ENCODE measurements at regions not wholly inside any gene's neighbourhood (a gene's known extent, or its start where the extent isn't known, plus 50 kb on each side); places are given as distances from the start of the nearest gene placed in this dataset.

DNA sequence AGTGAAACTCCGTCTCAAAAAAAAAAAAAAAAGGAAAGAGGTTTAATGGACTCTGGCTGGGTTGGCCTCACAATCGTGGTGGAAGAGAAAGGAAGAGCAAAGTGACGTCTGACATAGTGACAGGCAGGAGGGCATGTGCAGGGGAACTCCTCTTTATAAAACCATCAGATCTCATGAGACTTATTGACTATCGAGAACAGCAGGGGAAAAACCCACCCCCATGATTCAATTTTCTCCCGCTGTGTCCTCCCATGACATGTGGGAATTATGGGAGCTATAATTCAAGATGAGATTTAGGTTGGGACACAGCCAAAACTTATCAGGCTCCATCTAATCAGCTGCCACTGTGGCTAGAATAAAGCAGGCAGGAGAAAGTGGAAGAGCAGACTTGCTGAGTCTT lies 610.4 kb upstream of the NUDT12 start:
- H3K4ac ChIP-seq (ENCODE audit: low read depth, low read length) = no peak overlapping the region
- no peak overlapping the region for H3K18ac ChIP-seq (ENCODE audit: insufficient read length, low read depth, low read length)
- TF ChIP-seq, protein P1, sequence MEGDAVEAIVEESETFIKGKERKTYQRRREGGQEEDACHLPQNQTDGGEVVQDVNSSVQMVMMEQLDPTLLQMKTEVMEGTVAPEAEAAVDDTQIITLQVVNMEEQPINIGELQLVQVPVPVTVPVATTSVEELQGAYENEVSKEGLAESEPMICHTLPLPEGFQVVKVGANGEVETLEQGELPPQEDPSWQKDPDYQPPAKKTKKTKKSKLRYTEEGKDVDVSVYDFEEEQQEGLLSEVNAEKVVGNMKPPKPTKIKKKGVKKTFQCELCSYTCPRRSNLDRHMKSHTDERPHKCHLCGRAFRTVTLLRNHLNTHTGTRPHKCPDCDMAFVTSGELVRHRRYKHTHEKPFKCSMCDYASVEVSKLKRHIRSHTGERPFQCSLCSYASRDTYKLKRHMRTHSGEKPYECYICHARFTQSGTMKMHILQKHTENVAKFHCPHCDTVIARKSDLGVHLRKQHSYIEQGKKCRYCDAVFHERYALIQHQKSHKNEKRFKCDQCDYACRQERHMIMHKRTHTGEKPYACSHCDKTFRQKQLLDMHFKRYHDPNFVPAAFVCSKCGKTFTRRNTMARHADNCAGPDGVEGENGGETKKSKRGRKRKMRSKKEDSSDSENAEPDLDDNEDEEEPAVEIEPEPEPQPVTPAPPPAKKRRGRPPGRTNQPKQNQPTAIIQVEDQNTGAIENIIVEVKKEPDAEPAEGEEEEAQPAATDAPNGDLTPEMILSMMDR (conservative IDR thresholded peaks at IDR 0.05) = no peak
- H2BK15ac ChIP-seq (ENCODE audit: low read depth, low read length) = no peak overlapping the region
- no peak overlapping the region for H2AK5ac ChIP-seq (ENCODE audit: insufficient read length, low read length)
- H3K56ac ChIP-seq (ENCODE audit: insufficient read length, low read depth, low read length) = no peak overlapping the region
- H3K27ac ChIP-seq (ENCODE audit: insufficient read length, low read depth, low read length) = no peak overlapping the region
- H3K9me3 ChIP-seq (ENCODE audit: control insufficient read depth, low read depth, low read length) = no peaks in the 10 kb centered on the region
- Mint-ChIP-seq H3K27ac (peak overlapping the region in 1 of 3 experiments; percentile 86; a peak in 1 of 7 replicates), H3K36me3 (ENCODE audit: insufficient read depth in 1 of 3, low read depth in 3 of 3) (peaks cover 0 to under 1% (median 0%) of the 10 kb centered on the region in 3 experiments; a peak in 1 of 7 replicates), H3K4me3 (no peak overlapping the region), H3K4me1 (no peaks in the 10 kb centered on the region), H3K27me3 (ENCODE audit: low read depth) (no peaks in the 10 kb centered on the region; the same call in 1 of the 2 replicates), H3K9me3 (peaks cover 0 to under 1% of the 10 kb centered on the region in 2 experiments; a peak in 2 of 5 replicates)
- H2AFZ ChIP-seq (ENCODE audit: low read length) = no peak overlapping the region
- H2BK120ac ChIP-seq (ENCODE audit: low read depth, low read length, poor library complexity, severe bottlenecking) = no peak overlapping the region
- H4K5ac ChIP-seq (ENCODE audit: insufficient read length, low read depth, low read length) = no peak overlapping the region
- H3K79me2 ChIP-seq (ENCODE audit: insufficient read depth, low read length) = no peaks in the 10 kb centered on the region
- H3K23ac ChIP-seq (ENCODE audit: insufficient read length, low read depth, low read length) = no peak overlapping the region
- no peak overlapping the region for H4K91ac ChIP-seq (ENCODE audit: insufficient read length, low read depth, low read length)
- no peak overlapping the region for H4K8ac ChIP-seq (replicated peaks; ENCODE audit: insufficient read length, low read depth, low read length)
- no peaks in the 10 kb centered on the region for H4K20me1 ChIP-seq (ENCODE audit: control insufficient read depth, insufficient read depth, insufficient read length)
- no peak overlapping the region for H3K4me2 ChIP-seq (ENCODE audit: insufficient read depth, insufficient read length, low read length)
- no peak overlapping the region for H3K9ac ChIP-seq (ENCODE audit: extremely low read depth, insufficient read length, low read length)
- no peaks in the 10 kb centered on the region for H3K4me1 ChIP-seq (ENCODE audit: insufficient read depth, low read length)
- no peak overlapping the region for H2BK5ac ChIP-seq (ENCODE audit: insufficient read length, low read length)
- no peak overlapping the region for H2BK12ac ChIP-seq (ENCODE audit: insufficient read length, low read depth, low read length)
- no peak for DNase-seq
- WGBS (ENCODE audit: extremely low coverage, insufficient read length, low lambda C conversion rate) = no CpG with 5 or more reads among the region's 5 CpGs
- H3K79me1 ChIP-seq (ENCODE audit: insufficient read depth, low read depth, low read length, poor library complexity, severe bottlenecking) = no peaks in the 10 kb centered on the region
- no peak overlapping the region for H3T11ph ChIP-seq (ENCODE audit: low read length)
- no peak overlapping the region for H3K14ac ChIP-seq (ENCODE audit: insufficient read depth, low read length)
- H2BK20ac ChIP-seq (ENCODE audit: low read depth, low read length, poor library complexity, severe bottlenecking) = no peak overlapping the region
- no peaks in the 10 kb centered on the region for H3K23me2 ChIP-seq (ENCODE audit: insufficient read length, low read depth, low read length, poor library complexity, severe bottlenecking)
- H3K27me3 ChIP-seq (ENCODE audit: insufficient read depth, low read length) = no peaks in the 10 kb centered on the region
